ENCODE measurements at regions not wholly inside any gene's neighbourhood (a gene's known extent, or its start where the extent isn't known, plus 50 kb on each side); places are given as distances from the start of the nearest gene placed in this dataset.

- DNase-seq (ENCODE audit: low read depth in 2 of 2), result peak in 1 of 2 donors; percentile 48
Observed at GRCh38 chr5:160508780-160509361, 87.2 kb downstream of the PTTG1 start.

DNA sequence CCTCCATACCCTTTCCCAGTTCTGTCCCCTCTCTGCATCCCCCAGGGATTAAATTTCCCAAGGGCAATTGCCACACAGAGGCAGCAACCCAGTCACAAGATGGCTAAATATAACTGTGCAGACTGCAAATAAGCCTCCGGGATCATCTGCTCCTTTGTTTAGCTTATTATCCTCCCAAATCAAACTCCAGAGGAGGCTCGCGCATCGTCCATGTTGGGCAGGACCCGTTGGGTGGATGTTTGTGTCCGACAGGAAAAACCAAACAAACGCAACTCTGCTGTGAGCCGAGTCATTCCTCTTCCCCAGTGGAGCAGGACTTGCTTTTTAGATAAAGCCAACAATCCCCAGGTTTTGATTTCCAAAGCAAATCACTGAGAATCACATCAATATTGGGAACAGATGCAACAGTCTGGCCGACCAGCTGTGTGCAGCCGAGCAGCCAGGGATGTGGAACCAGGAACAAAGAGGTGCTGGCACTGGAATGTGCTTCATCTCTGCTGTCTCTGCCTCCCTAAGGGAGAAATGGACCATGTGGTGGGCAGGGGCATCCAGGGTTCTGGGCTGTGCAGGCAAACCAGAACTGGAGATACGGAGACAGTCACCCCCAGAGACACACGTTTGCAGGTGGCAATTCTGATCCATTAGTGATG, 89.8 kb downstream of the PTTG1 start:
- no peak for DNase-seq (ENCODE audit: low read depth in 2 of 2)

All from stimulated activated CD8-positive, alpha-beta memory T cell treated with anti-CD3 and anti-CD28 coated beads, Interleukin-15, amount 100 ng/mL, for 4 hours (primary cell).